GM12891 (cell line): ENCODE measurements at regions not wholly inside any gene's neighbourhood (a gene's known extent, or its start where the extent isn't known, plus 50 kb on each side); places are given as distances from the start of the nearest gene placed in this dataset.

ENCODE experiments used
- POLR2A ChIP-seq: IDR thresholded peaks from 2 replicates; pipeline ENCODE4 v1.6.1; 2011; ENCODE audit warnings: low read depth, low read length, control low read depth
- POLR2AphosphoS5 ChIP-seq: IDR thresholded peaks from 2 replicates; pipeline ENCODE4 v1.6.1; 2011; ENCODE audit warnings: low read depth, low read length, control low read depth
- SPI1 ChIP-seq: IDR thresholded peaks from 2 replicates; pipeline ENCODE4 v1.6.1; 2011; ENCODE audit warnings: low read depth, low read length, control low read depth
- TAF1 ChIP-seq: IDR thresholded peaks from 2 replicates; pipeline ENCODE4 v1.6.1; 2011; ENCODE audit warnings: low read depth, low read length, control low read depth

GRCh38 chr13:82370316-82370715 is 1512.0 kb downstream of the SLITRK1 start:
- TF ChIP-seq POLR2A (no peak), SPI1 (no peak), POLR2AphosphoS5 (no peak), TAF1 (no peak)
